Muscle of back (tissue), 3 donors: ENCODE measurements at regions not wholly inside any gene's neighbourhood (a gene's known extent, or its start where the extent isn't known, plus 50 kb on each side); places are given as distances from the start of the nearest gene placed in this dataset.
A peak's percentile ranks its signal among the peaks of the same experiment; 100 is the strongest.

Source experiments
- DNase-seq, 3 donors: peaks; one replicate each; pipeline versions ENCODE4 v3.0.0 to v3.0.0-alpha.2; 2013

GRCh38 chrX:8869812-8870211, 68.6 kb upstream of the FAM9A start:
- no peak for DNase-seq

GRCh38 chrX:8868906-8869305, 67.7 kb upstream of the FAM9A start:
- DNase-seq = peak in 2 of 3 donors; percentile 21 to 50

GRCh38 chrX:8868070-8868773, 67.0 kb upstream of the FAM9A start:
- peak in 1 of 3 donors; percentile 59 for DNase-seq

GRCh38 chrX:8867406-8867805, 66.2 kb upstream of the FAM9A start:
- DNase-seq = no peak

GRCh38 chrX:8864161-8864560, 63.0 kb upstream of the FAM9A start:
- DNase-seq = no peak

GRCh38 chrX:8861908-8862307, 60.7 kb upstream of the FAM9A start:
- DNase-seq = no peak

GRCh38 chrX:8851231-8851886, 50.2 kb upstream of the FAM9A start:
- DNase-seq = no peak
